ENCODE measurements at regions not wholly inside any gene's neighbourhood (a gene's known extent, or its start where the extent isn't known, plus 50 kb on each side); places are given as distances from the start of the nearest gene placed in this dataset.

- Histone ChIP-seq H3K36me3 (no peaks in the 10 kb centered on the region), H3K4me3 (no peak overlapping the region), H3K4me1 (no peaks in the 10 kb centered on the region), H3K9me3 (no peaks in the 10 kb centered on the region), H3K27ac (peak overlapping the region in 1 of 4 donors; percentile 30), H3K27me3 (no peaks in the 10 kb centered on the region)
- no peak for DNase-seq
- WGBS, 2 donors: 73 to 76% methylated on average over 2 of the region's 2 CpGs
- TF ChIP-seq POLR2A (IDR thresholded peaks at IDR 0.05): no peak
- TF ChIP-seq CTCF (IDR thresholded peaks at IDR 0.05): no peak
- intact Hi-C loops (cut with DNase I): no loop called here
Measured at GRCh38 chr12:28893365-28893764, 255.7 kb upstream of the FAR2 start.

- WGBS, 2 donors: 69 to 73% methylated on average over 1 of the region's 1 CpG
- Histone ChIP-seq H3K27me3 (no peaks in the 10 kb centered on the region), H3K9me3 (no peaks in the 10 kb centered on the region), H3K27ac (peak overlapping the region in 2 of 4 donors; percentile 21 to 30), H3K4me3 (no peak overlapping the region), H3K4me1 (no peaks in the 10 kb centered on the region), H3K36me3 (no peaks in the 10 kb centered on the region)
- TF ChIP-seq CTCF (IDR thresholded peaks at IDR 0.05): no peak
- no peak for TF ChIP-seq POLR2A (IDR thresholded peaks at IDR 0.05)
- intact Hi-C loops (cut with DNase I): no loop called here
- no peak for DNase-seq
Measured at GRCh38 chr12:28893856-28894255, 255.2 kb upstream of the FAR2 start.

GRCh38 chr12:28896421-28896820, 252.7 kb upstream of the FAR2 start:
- H3K4me3 ChIP-seq: no peak overlapping the region
- H3K27ac ChIP-seq: no peak overlapping the region
- DNase-seq: no peak
- H3K27me3 ChIP-seq: no peaks in the 10 kb centered on the region
- TF ChIP-seq CTCF (IDR thresholded peaks at IDR 0.05) (no peak), POLR2A (IDR thresholded peaks at IDR 0.05) (no peak)
- WGBS, 2 donors: 83 to 91% methylated on average over 1 of the region's 1 CpG
- peaks cover 0 to 6% (median 0%) of the 10 kb centered on the region in 3 donors for H3K9me3 ChIP-seq
- H3K4me1 ChIP-seq: no peaks in the 10 kb centered on the region
- intact Hi-C loops (cut with DNase I): no loop called here
- H3K36me3 ChIP-seq: no peaks in the 10 kb centered on the region

GRCh38 chr12:28898038-28898437, 251.0 kb upstream of the FAR2 start:
- Histone ChIP-seq H3K9me3 (peaks cover 0 to 11% (median 0%) of the 10 kb centered on the region in 3 donors), H3K4me3 (no peak overlapping the region), H3K36me3 (no peaks in the 10 kb centered on the region), H3K4me1 (no peaks in the 10 kb centered on the region), H3K27me3 (no peaks in the 10 kb centered on the region), H3K27ac (no peak overlapping the region)
- DNase-seq: no peak
- no peak for TF ChIP-seq CTCF (IDR thresholded peaks at IDR 0.05)
- TF ChIP-seq POLR2A (IDR thresholded peaks at IDR 0.05): no peak
- intact Hi-C loops (cut with DNase I): no loop called here
- 40 to 42% methylated on average over 2 of the region's 2 CpGs for WGBS, 2 donors

GRCh38 chr12:28899951-28900350, 249.1 kb upstream of the FAR2 start:
- 50 to 55% methylated on average over 1 of the region's 1 CpG for WGBS, 2 donors
- DNase-seq: no peak
- Histone ChIP-seq H3K27me3 (no peaks in the 10 kb centered on the region), H3K36me3 (no peaks in the 10 kb centered on the region), H3K4me1 (no peaks in the 10 kb centered on the region), H3K4me3 (no peak overlapping the region), H3K27ac (no peak overlapping the region), H3K9me3 (peaks cover 0 to 11% (median 0%) of the 10 kb centered on the region in 3 donors)
- no peak for TF ChIP-seq POLR2A (IDR thresholded peaks at IDR 0.05)
- TF ChIP-seq CTCF (IDR thresholded peaks at IDR 0.05): no peak
- intact Hi-C loops (cut with DNase I): no loop called here

Measured in esophagus squamous epithelium (tissue), 5 donors.